ENCODE measurements at regions not wholly inside any gene's neighbourhood (a gene's known extent, or its start where the extent isn't known, plus 50 kb on each side); places are given as distances from the start of the nearest gene placed in this dataset.

DNA sequence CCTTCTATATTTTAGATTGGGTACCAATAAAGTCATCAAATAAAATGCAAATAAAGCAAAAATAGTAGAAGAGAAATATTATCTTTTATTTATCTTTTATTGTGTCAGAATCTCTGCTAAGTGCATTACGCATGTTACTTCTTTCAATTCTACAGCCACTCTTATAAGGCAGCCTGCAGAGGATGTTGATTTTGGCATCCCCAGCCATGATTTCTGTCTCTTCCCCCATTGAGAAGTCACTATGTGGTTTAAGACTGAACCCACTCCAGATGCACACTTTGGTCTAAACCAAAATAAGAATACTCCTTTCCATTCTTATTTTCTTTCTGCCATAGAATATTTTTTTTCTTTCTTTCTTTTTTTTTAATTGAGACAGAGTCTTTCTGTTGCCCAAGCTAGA lies 56.0 kb upstream of the ACSS3 start:
- CTCF ChIA-PET: no interaction called here
- dilution Hi-C loops (cut with MboI; ENCODE audit: extremely low pct_ligation_motif_present, low sequenced_read_pairs): no loop called here
- DNase-seq (ENCODE audit: low read depth, low spot score) (no peak), FAIRE-seq (no peak)
- no peaks in the 10 kb centered on the region for H3K9me3 ChIP-seq (replicated peaks; ENCODE audit: control insufficient read depth, insufficient read depth, low read length)
- no peaks in the 10 kb centered on the region for H3K79me2 ChIP-seq (ENCODE audit: control insufficient read depth, insufficient read depth, low read length)
- no peak overlapping the region for H3K27ac ChIP-seq (ENCODE audit: insufficient read depth, low read depth, low read length)
- H3K4me3 ChIP-seq (replicated peaks in 1 of 3; ENCODE audit: insufficient read depth in 1 of 3, low read depth in 1 of 3, low read length in 3 of 3): no peak overlapping the region
- H3K4me2 ChIP-seq (ENCODE audit: insufficient read depth, low read length): no peak overlapping the region
- no TSS peak for BruUV-seq (replicated peaks)
- POLR2A ChIA-PET: no interaction called here
- H3K9me1 ChIP-seq (replicated peaks; ENCODE audit: control insufficient read depth, extremely low read depth, insufficient read depth, low read length): no peaks in the 10 kb centered on the region
- H4K20me1 ChIP-seq (replicated peaks; ENCODE audit: control insufficient read depth, extremely low read depth, insufficient read depth, low read length): no peaks in the 10 kb centered on the region
- intact Hi-C loops (cut with micrococcal nuclease): no loop called here
- H3K27me3 ChIP-seq (ENCODE audit: control insufficient read depth in 2 of 2, insufficient read depth in 2 of 2, low read length in 2 of 2): no peaks in the 10 kb centered on the region
- no peak overlapping the region for H3K9ac ChIP-seq (replicated peaks; ENCODE audit: extremely low read depth, insufficient read depth, low read length)
- H2AFZ ChIP-seq (ENCODE audit: low read depth, low read length): no peak overlapping the region
- TF ChIP-seq MAX (IDR thresholded peaks at IDR 0.05; ENCODE audit: insufficient read depth, insufficient read length): no peak
- no peak for TF ChIP-seq FOS (IDR thresholded peaks at IDR 0.05; ENCODE audit: borderline replicate concordance, insufficient read depth, low read length)
- TF ChIP-seq POLR2A (IDR thresholded peaks at IDR 0.05; ENCODE audit: low read depth, low read length): no peak
- no peak for TF ChIP-seq MYC (IDR thresholded peaks at IDR 0.05; ENCODE audit: low read depth, low read length)
- no peak for TF ChIP-seq EZH2 (IDR thresholded peaks at IDR 0.05; ENCODE audit: borderline replicate concordance, low read depth, low read length, severe bottlenecking)
- no peak for TF ChIP-seq JUN (IDR thresholded peaks at IDR 0.05; ENCODE audit: borderline replicate concordance, insufficient read depth, insufficient read length, low read depth)
- no peak for TF ChIP-seq POLR2AphosphoS5 (IDR thresholded peaks at IDR 0.05; ENCODE audit: insufficient read depth, low read depth, low read length)
- H3K4me1 ChIP-seq (ENCODE audit: control insufficient read depth, extremely low read depth, insufficient read depth, low read length): no peaks in the 10 kb centered on the region
- no peaks in the 10 kb centered on the region for H3K36me3 ChIP-seq (ENCODE audit: control insufficient read depth in 2 of 2, extremely low read depth in 1 of 2, insufficient read depth in 2 of 2, low read length in 2 of 2)

DNA sequence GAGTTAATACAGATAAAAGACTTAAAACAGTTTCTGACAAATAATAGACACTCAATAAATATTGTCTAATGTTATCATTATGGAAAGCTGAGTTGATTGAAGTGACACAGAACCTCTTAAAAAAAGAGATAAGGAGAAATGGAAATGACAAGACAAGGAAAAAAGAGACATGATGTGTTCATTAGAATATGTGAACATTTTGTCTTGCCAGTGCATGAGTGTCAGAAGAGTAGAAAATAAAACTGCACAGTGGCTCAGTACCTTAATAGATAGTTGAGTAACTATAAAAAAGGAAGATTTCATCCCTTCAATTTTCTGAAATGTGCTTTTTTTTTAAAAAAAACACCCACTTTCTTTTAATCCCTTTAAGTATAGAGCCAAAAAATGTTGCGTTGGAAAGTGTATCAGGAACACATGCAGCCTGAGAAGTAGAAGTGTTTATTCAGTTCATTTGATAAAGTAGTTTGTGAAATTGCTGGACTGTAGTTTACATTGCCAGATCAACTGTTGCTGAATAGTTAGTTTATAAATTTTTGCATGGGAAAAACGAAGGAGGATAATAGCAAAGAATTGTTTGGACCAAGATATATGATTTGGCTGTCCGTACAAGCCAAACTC lies 56.6 kb upstream of the ACSS3 start:
- FAIRE-seq (no peak), DNase-seq (ENCODE audit: low read depth, low spot score) (no peak)
- Histone ChIP-seq H3K9me1 (replicated peaks; ENCODE audit: control insufficient read depth, extremely low read depth, insufficient read depth, low read length) (no peaks in the 10 kb centered on the region), H4K20me1 (replicated peaks; ENCODE audit: control insufficient read depth, extremely low read depth, insufficient read depth, low read length) (no peaks in the 10 kb centered on the region), H3K9ac (replicated peaks; ENCODE audit: extremely low read depth, insufficient read depth, low read length) (no peak overlapping the region), H3K4me1 (ENCODE audit: control insufficient read depth, extremely low read depth, insufficient read depth, low read length) (no peaks in the 10 kb centered on the region), H3K4me2 (ENCODE audit: insufficient read depth, low read length) (no peak overlapping the region), H3K36me3 (ENCODE audit: control insufficient read depth in 2 of 2, extremely low read depth in 1 of 2, insufficient read depth in 2 of 2, low read length in 2 of 2) (no peaks in the 10 kb centered on the region), H3K4me3 (replicated peaks in 1 of 3; ENCODE audit: insufficient read depth in 1 of 3, low read depth in 1 of 3, low read length in 3 of 3) (no peak overlapping the region), H3K27me3 (ENCODE audit: control insufficient read depth in 2 of 2, insufficient read depth in 2 of 2, low read length in 2 of 2) (no peaks in the 10 kb centered on the region), H3K9me3 (replicated peaks; ENCODE audit: control insufficient read depth, insufficient read depth, low read length) (no peaks in the 10 kb centered on the region), H3K79me2 (ENCODE audit: control insufficient read depth, insufficient read depth, low read length) (no peaks in the 10 kb centered on the region), H2AFZ (ENCODE audit: low read depth, low read length) (no peak overlapping the region), H3K27ac (ENCODE audit: insufficient read depth, low read depth, low read length) (no peak overlapping the region)
- POLR2A ChIA-PET: no interaction called here
- TF ChIP-seq MYC (IDR thresholded peaks at IDR 0.05; ENCODE audit: low read depth, low read length) (no peak), POLR2A (IDR thresholded peaks at IDR 0.05; ENCODE audit: low read depth, low read length) (no peak), EZH2 (IDR thresholded peaks at IDR 0.05; ENCODE audit: borderline replicate concordance, low read depth, low read length, severe bottlenecking) (no peak), FOS (IDR thresholded peaks at IDR 0.05; ENCODE audit: borderline replicate concordance, insufficient read depth, low read length) (no peak), MAX (IDR thresholded peaks at IDR 0.05; ENCODE audit: insufficient read depth, insufficient read length) (no peak), POLR2AphosphoS5 (IDR thresholded peaks at IDR 0.05; ENCODE audit: insufficient read depth, low read depth, low read length) (no peak), JUN (IDR thresholded peaks at IDR 0.05; ENCODE audit: borderline replicate concordance, insufficient read depth, insufficient read length, low read depth) (no peak), CTCF (IDR thresholded peaks at IDR 0.05; ENCODE audit: extremely low read depth in 1 of 2, insufficient read depth in 1 of 2, low read depth in 1 of 2, low read length in 2 of 2) (no peak), GATA2 (IDR thresholded peaks at IDR 0.05; ENCODE audit: insufficient read depth, insufficient read length, low read depth, low read length) (no peak)
- BruUV-seq (replicated peaks): no TSS peak
- intact Hi-C loops (cut with micrococcal nuclease) (no loop called here), dilution Hi-C loops (cut with MboI; ENCODE audit: extremely low pct_ligation_motif_present, low sequenced_read_pairs) (no loop called here)
- CTCF ChIA-PET: no interaction called here
